OCI-LY3 (cell line): ENCODE measurements at regions not wholly inside any gene's neighbourhood (a gene's known extent, or its start where the extent isn't known, plus 50 kb on each side); places are given as distances from the start of the nearest gene placed in this dataset.

Experiments
- EZH2phosphoT487 ChIP-seq: fragments of 200-600 bp; shearing (Covaris generic); IDR thresholded peaks from 2 replicates; pipeline ENCODE4 v1.6.1; 2018; ENCODE audit warnings: antibody characterized with exemption, mixed run types, low read depth
- TF ChIP-seq, protein P1 (sequence below): fragments of 200-600, 300-600 bp; sonication (generic); IDR thresholded peaks from 2 replicates; pipeline ENCODE4 v1.5.1; 2014; ENCODE audit warnings: antibody characterized with exemption, low read length, low read depth

DNA sequence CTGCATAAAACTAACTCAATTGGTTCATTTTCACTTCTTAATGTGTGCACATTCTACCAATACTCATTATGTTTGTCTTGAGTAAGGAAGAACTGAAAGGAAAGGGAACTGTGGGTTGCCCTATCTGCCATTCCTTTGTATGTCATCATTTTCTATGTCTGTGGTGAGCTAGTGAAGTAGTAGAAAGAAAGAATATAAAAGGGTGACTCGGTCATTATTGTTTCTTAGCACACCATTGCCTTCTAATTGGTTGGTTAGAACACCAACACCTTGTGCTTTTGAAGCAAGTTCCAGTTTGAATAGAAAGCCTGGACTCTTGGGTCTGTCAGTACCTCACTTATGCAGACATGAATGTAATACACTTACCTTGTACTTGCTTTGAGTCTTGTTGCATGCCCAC, 64.3 kb upstream of the MDFIC start:
- TF ChIP-seq, protein P1, sequence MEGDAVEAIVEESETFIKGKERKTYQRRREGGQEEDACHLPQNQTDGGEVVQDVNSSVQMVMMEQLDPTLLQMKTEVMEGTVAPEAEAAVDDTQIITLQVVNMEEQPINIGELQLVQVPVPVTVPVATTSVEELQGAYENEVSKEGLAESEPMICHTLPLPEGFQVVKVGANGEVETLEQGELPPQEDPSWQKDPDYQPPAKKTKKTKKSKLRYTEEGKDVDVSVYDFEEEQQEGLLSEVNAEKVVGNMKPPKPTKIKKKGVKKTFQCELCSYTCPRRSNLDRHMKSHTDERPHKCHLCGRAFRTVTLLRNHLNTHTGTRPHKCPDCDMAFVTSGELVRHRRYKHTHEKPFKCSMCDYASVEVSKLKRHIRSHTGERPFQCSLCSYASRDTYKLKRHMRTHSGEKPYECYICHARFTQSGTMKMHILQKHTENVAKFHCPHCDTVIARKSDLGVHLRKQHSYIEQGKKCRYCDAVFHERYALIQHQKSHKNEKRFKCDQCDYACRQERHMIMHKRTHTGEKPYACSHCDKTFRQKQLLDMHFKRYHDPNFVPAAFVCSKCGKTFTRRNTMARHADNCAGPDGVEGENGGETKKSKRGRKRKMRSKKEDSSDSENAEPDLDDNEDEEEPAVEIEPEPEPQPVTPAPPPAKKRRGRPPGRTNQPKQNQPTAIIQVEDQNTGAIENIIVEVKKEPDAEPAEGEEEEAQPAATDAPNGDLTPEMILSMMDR, result no peak
- no peak for TF ChIP-seq EZH2phosphoT487
